GM12892 (cell line): ENCODE measurements at regions not wholly inside any gene's neighbourhood (a gene's known extent, or its start where the extent isn't known, plus 50 kb on each side); places are given as distances from the start of the nearest gene placed in this dataset.

Experiments used
- POLR2A ChIP-seq: IDR thresholded peaks from 2 replicates; pipeline ENCODE4 v1.6.1; 2011; ENCODE audit warnings: low read depth, low read length, control low read depth
- POLR2AphosphoS5 ChIP-seq: IDR thresholded peaks from 2 replicates; pipeline ENCODE4 v1.6.1; 2011; ENCODE audit warnings: low read depth, low read length, control low read depth

- TF ChIP-seq POLR2AphosphoS5: no peak
- TF ChIP-seq POLR2A: no peak
Observed at GRCh38 chr11:56916162-56916561, 72.6 kb upstream of the OR5AK2 start.
